ENCODE measurements at regions not wholly inside any gene's neighbourhood (a gene's known extent, or its start where the extent isn't known, plus 50 kb on each side); places are given as distances from the start of the nearest gene placed in this dataset.

DNA sequence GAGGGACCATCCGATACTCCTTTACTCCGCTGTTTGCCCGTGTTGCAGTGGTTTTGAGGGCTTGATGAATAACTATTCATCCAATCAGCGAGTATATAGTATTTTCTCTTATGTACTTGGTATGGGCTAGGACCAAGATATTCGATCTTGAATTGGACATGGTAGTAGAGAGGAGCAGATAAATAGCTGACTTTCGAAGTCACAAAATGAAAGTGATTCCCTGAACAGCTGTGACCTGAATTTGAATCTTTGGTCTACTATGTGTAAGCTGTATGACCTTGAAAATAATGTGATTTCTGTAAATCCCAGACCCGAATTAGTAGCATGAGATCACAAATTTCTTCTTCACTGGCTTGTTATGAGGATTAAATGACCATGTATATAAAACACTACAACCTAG lies 134.4 kb downstream of the TUSC1 start:
- TF ChIP-seq, protein P1, sequence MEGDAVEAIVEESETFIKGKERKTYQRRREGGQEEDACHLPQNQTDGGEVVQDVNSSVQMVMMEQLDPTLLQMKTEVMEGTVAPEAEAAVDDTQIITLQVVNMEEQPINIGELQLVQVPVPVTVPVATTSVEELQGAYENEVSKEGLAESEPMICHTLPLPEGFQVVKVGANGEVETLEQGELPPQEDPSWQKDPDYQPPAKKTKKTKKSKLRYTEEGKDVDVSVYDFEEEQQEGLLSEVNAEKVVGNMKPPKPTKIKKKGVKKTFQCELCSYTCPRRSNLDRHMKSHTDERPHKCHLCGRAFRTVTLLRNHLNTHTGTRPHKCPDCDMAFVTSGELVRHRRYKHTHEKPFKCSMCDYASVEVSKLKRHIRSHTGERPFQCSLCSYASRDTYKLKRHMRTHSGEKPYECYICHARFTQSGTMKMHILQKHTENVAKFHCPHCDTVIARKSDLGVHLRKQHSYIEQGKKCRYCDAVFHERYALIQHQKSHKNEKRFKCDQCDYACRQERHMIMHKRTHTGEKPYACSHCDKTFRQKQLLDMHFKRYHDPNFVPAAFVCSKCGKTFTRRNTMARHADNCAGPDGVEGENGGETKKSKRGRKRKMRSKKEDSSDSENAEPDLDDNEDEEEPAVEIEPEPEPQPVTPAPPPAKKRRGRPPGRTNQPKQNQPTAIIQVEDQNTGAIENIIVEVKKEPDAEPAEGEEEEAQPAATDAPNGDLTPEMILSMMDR (IDR thresholded peaks at IDR 0.05), result no peak
- Histone ChIP-seq H3K9me3 (no peaks in the 10 kb centered on the region), H3K4me3 (no peak overlapping the region), H3K27me3 (no peaks in the 10 kb centered on the region), H3K36me3 (no peaks in the 10 kb centered on the region), H3K4me1 (no peaks in the 10 kb centered on the region), H3K27ac (no peak overlapping the region)
- intact Hi-C loops (cut with DNase I), result no loop called here
- DNase-seq, result no peak
- 86 to 89% methylated on average over 7 of the region's 7 CpGs for WGBS, 2 donors
- no peak for ATAC-seq

- Histone ChIP-seq H3K27ac (no peak overlapping the region), H3K9me3 (no peaks in the 10 kb centered on the region), H3K27me3 (no peaks in the 10 kb centered on the region), H3K4me3 (no peak overlapping the region), H3K36me3 (no peaks in the 10 kb centered on the region), H3K4me1 (no peaks in the 10 kb centered on the region)
- intact Hi-C loops (cut with DNase I), result no loop called here
- TF ChIP-seq, protein P1 (IDR thresholded peaks at IDR 0.05), result no peak
- ATAC-seq, result no peak
- DNase-seq, result no peak
- WGBS, 2 donors, result 76 to 77% methylated on average over 8 of the region's 8 CpGs
Observed at GRCh38 chr9:25542319-25542718, 135.9 kb downstream of the TUSC1 start.

GRCh38 chr9:25537808-25538207 lies 140.4 kb downstream of the TUSC1 start:
- intact Hi-C loops (cut with DNase I), result no loop called here
- Histone ChIP-seq H3K27me3 (no peaks in the 10 kb centered on the region), H3K36me3 (no peaks in the 10 kb centered on the region), H3K9me3 (no peaks in the 10 kb centered on the region), H3K27ac (no peak overlapping the region), H3K4me3 (no peak overlapping the region), H3K4me1 (no peaks in the 10 kb centered on the region)
- 70 to 72% methylated on average over 2 of the region's 2 CpGs for WGBS, 2 donors
- TF ChIP-seq, protein P1 (IDR thresholded peaks at IDR 0.05), result no peak
- ATAC-seq, result no peak
- DNase-seq, result no peak

DNA sequence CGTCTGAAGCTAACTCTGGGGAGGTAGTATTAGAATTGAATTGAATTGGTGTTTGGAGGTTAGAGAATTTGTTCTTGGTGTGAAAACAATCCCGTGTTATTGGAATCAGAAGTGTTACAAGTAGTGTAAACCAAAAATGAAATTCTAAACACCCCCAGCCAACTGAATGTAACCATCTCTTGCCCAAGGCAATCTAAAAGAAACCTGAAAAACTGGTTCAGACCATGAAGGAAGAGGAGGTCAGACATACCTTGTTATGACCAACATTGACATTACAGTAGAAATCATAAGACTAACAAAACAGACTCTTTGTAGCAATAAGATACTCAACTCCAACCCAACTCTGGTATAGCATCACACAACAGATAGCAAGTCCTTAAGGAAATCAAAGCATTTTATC lies 159.0 kb downstream of the TUSC1 start:
- ATAC-seq (no peak), DNase-seq (no peak)
- TF ChIP-seq, protein P1 (IDR thresholded peaks at IDR 0.05), result no peak
- no peak overlapping the region for H3K27ac ChIP-seq
- WGBS, 2 donors, result 72 to 78% methylated on average over 2 of the region's 2 CpGs
- no peaks in the 10 kb centered on the region for H3K27me3 ChIP-seq
- no peaks in the 10 kb centered on the region for H3K4me1 ChIP-seq
- H3K36me3 ChIP-seq, result no peaks in the 10 kb centered on the region
- H3K4me3 ChIP-seq, result no peak overlapping the region
- peaks cover 0 to 4% (median 0%) of the 10 kb centered on the region in 11 donors for H3K9me3 ChIP-seq
- intact Hi-C loops (cut with DNase I), result no loop called here

- Histone ChIP-seq H3K4me3 (no peak overlapping the region), H3K27me3 (no peaks in the 10 kb centered on the region), H3K4me1 (no peaks in the 10 kb centered on the region), H3K27ac (no peak overlapping the region), H3K9me3 (no peaks in the 10 kb centered on the region), H3K36me3 (no peaks in the 10 kb centered on the region)
- intact Hi-C loops (cut with DNase I), result no loop called here
- TF ChIP-seq, protein P1 (IDR thresholded peaks at IDR 0.05), result no peak
- no peak for ATAC-seq
- 65 to 67% methylated on average over 2 of the region's 2 CpGs for WGBS, 2 donors
- no peak for DNase-seq
Observed at GRCh38 chr9:25517701-25518100, 160.5 kb downstream of the TUSC1 start.

All from heart right ventricle (tissue), 16 donors.